IPS-15b (cell line): ENCODE measurements at regions not wholly inside any gene's neighbourhood (a gene's known extent, or its start where the extent isn't known, plus 50 kb on each side); places are given as distances from the start of the nearest gene placed in this dataset.

ENCODE experiments used
- H3K27me3 ChIP-seq: one replicate; pipeline ENCODE4 v1.6.1; 2013; ENCODE audit warnings: low read length; ENCODE audit not compliant: control insufficient read depth, insufficient read depth
- H3K36me3 ChIP-seq: one replicate; pipeline ENCODE4 v1.6.1; 2013; ENCODE audit warnings: low read length; ENCODE audit not compliant: control insufficient read depth, insufficient read depth
- H3K4me1 ChIP-seq: one replicate; pipeline ENCODE4 v1.6.1; 2013; ENCODE audit warnings: mild to moderate bottlenecking, low read length; ENCODE audit not compliant: control insufficient read depth, insufficient read depth
- H3K4me3 ChIP-seq: one replicate; pipeline ENCODE4 v1.5.1; 2013; ENCODE audit warnings: low read depth, low read length
- H3K9ac ChIP-seq: one replicate; pipeline ENCODE4 v1.6.1; 2013; ENCODE audit warnings: low read depth, mild to moderate bottlenecking, low read length
- H3K9me3 ChIP-seq: one replicate; pipeline ENCODE4 v1.6.1; 2013; ENCODE audit warnings: mild to moderate bottlenecking, low read length; ENCODE audit not compliant: control insufficient read depth, insufficient read depth

DNA sequence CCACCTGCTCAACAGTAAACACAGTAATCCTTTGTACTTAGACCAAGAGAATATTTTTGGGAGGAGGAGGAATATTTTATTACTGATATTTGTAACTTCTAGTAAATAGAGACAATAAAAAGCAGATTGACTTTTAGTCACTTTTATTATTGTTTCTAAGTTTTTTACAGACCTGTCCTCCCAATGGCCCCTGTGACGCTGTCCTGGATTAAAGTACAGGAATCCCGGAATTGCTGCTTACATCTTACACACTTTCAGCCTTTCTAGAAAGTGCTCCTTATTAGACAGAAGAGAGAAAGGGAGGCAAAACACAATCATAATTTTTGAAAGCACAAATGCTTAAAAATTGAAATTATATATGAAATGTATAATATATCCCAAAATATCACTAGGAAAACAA is 86.4 kb upstream of the PRKG1 start:
- no peaks in the 10 kb centered on the region for H3K9me3 ChIP-seq
- H3K4me1 ChIP-seq, result peaks cover 4% of the 10 kb centered on the region
- H3K36me3 ChIP-seq, result no peaks in the 10 kb centered on the region
- H3K27me3 ChIP-seq, result peaks cover 34% of the 10 kb centered on the region
- no peak overlapping the region for H3K4me3 ChIP-seq
- H3K9ac ChIP-seq, result no peak overlapping the region

GRCh38 chr10:50988792-50989191 is 85.5 kb upstream of the PRKG1 start:
- H3K36me3 ChIP-seq, result no peaks in the 10 kb centered on the region
- no peak overlapping the region for H3K9ac ChIP-seq
- peaks cover 4% of the 10 kb centered on the region for H3K4me1 ChIP-seq
- peaks cover 42% of the 10 kb centered on the region for H3K27me3 ChIP-seq
- no peaks in the 10 kb centered on the region for H3K9me3 ChIP-seq
- no peak overlapping the region for H3K4me3 ChIP-seq

DNA sequence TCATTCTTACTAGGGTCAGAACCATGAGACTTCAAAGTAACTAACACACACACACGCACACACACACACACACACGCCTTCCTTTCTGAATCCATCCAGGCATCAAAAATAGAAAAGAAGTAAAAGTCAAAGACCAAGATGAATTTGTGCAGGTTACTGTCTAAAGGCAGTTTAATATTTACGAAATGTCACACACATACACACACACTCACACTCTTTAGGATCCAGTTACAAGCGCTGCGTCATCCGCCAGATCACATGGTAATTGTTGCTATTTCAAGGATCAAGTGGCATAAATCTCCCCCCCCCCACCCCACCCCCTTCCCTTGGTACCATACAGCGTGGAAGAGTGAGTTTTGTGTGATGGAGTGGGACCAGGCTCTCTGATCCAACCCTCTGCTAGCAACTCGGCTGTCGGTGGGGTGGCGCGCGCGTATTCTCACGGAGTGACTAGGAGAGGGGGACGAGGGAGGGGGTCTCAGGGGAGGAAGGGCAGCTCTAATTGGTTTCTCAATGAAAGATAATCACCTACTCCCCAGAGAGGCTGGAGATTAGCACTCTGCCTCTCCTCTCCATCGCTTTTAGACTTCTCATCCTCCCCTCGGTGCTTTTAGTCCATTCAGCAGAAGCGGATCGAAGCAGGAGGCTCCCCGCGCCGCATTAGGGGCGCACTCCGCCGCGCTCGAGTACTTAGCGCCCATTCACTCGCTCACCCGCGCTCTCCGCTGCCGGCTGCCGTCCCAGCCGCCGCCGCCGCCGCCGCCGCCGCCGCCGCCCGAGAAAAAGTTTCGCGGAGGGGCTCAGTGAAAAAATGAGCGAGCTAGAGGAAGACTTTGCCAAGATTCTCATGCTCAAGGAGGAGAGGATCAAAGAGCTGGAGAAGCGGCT is 83.5 kb upstream of the PRKG1 start:
- H3K36me3 ChIP-seq, result no peaks in the 10 kb centered on the region
- H3K9me3 ChIP-seq, result no peaks in the 10 kb centered on the region
- peak overlapping the region; percentile 68 for H3K4me3 ChIP-seq
- peaks cover 4% of the 10 kb centered on the region for H3K4me1 ChIP-seq
- H3K27me3 ChIP-seq, result peaks cover 59% of the 10 kb centered on the region
- no peak overlapping the region for H3K9ac ChIP-seq

GRCh38 chr10:50991456-50992355 is 82.6 kb upstream of the PRKG1 start:
- Histone ChIP-seq H3K9ac (no peak overlapping the region), H3K9me3 (no peaks in the 10 kb centered on the region), H3K4me1 (peaks cover 4% of the 10 kb centered on the region), H3K36me3 (no peaks in the 10 kb centered on the region), H3K27me3 (peaks cover 61% of the 10 kb centered on the region), H3K4me3 (peak overlapping the region; percentile 66)

DNA sequence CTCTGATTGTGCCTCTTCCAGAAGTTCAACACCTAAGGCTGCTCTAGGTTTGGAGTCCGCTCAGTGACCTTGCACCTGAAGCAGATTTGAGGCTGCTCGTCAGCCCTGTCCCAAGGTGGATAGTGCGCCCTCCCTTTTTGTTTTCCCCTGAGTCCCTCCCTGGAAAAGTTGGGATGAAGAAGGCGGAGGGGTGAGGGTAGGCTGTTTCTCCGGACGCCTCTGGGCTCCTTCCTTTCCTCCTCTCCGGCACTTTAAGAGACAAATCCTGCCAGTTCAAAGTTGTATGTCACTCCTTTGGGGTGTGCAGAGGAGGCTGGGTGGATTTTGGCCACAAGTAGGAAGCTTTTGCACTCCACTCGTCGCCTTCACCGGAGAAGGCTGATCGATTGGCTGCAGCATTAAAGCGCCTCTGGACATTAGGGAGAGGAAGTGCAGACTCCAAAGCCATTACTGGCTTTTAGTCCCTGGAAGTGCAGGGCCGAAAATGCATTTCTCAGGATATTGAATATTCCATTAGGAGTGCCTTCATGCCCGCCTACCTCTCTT is 81.9 kb upstream of the PRKG1 start:
- Histone ChIP-seq H3K9me3 (no peaks in the 10 kb centered on the region), H3K27me3 (peaks cover 61% of the 10 kb centered on the region), H3K9ac (peak overlapping the region; percentile 3), H3K4me1 (peaks cover 4% of the 10 kb centered on the region), H3K4me3 (peak overlapping the region; percentile 66), H3K36me3 (no peaks in the 10 kb centered on the region)

DNA sequence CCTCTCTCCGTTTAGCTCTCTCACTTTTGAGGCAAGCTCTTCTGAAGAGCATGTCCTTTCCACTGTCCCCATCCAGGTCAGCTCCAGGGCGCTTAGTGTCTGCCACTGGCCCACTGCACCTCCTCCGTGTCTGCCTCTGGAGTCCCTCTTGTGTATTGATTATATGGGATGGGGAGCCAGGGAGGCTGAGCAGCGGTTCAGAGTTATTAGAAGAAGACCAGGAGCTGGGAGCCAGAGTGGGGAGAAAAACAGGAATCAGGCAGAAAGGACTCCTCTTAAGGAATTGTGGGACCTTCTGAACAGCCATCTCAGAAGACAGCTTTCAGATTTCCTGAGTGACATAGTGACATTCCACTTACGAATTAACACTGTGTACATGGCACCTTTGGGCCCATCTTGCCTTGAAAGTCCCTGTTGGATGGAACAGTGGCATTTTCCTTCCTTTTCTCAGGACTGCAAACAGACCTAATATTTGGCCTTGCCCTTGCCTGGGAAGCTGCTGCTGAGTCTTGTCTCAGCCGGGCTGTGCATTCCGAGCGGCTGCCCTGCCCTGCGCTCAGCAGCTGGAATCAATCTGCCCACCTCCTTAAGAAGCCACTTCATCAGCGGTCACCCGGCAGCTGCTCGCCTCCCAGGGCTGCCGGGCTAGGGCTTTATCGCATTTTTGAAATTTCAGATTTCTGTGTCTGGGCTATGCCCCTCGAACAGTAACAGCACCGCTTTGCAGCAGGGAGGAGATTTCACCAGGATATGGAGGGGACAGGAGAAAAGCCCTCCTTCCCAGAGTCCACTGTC is 81.1 kb upstream of the PRKG1 start:
- H3K27me3 ChIP-seq, result peaks cover 61% of the 10 kb centered on the region
- no peaks in the 10 kb centered on the region for H3K9me3 ChIP-seq
- peak overlapping the region; percentile 66 for H3K4me3 ChIP-seq
- no peaks in the 10 kb centered on the region for H3K36me3 ChIP-seq
- peak overlapping the region; percentile 3 for H3K9ac ChIP-seq
- peaks cover 4% of the 10 kb centered on the region for H3K4me1 ChIP-seq

GRCh38 chr10:50993771-50994251 is 80.5 kb upstream of the PRKG1 start:
- Histone ChIP-seq H3K36me3 (no peaks in the 10 kb centered on the region), H3K9ac (no peak overlapping the region), H3K4me1 (peaks cover 4% of the 10 kb centered on the region), H3K27me3 (peaks cover 61% of the 10 kb centered on the region), H3K4me3 (peak overlapping the region; percentile 66), H3K9me3 (no peaks in the 10 kb centered on the region)

DNA sequence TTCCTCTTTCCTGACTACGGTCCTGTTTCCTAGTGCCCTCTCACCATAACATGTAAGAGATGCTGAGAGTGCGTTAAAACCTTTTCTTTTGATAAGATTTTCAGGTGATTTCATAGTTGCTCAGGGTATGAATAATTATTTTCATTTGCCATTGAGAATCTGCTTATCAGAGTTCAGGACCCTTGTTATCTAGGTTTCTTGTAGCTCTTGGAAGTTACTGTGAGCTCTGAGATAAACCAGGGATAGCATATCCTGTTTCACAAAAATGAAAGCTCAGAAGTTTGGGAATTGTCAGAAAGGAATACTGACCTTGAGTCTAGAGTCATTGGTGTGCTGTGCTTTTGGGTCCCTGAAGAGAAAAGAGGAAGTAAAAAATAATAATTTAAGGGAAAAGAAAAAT is 76.8 kb upstream of the PRKG1 start:
- no peaks in the 10 kb centered on the region for H3K36me3 ChIP-seq

GRCh38 chr10:50999163-50999562 is 75.1 kb upstream of the PRKG1 start:
- Histone ChIP-seq H3K36me3 (no peaks in the 10 kb centered on the region), H3K4me3 (no peak overlapping the region), H3K27me3 (peaks cover 15% of the 10 kb centered on the region), H3K9me3 (no peaks in the 10 kb centered on the region), H3K4me1 (no peaks in the 10 kb centered on the region), H3K9ac (no peak overlapping the region)

More for the DNA sequence above, 76.8 kb upstream of the PRKG1 start:
- Histone ChIP-seq H3K4me1 (no peaks in the 10 kb centered on the region), H3K9ac (no peak overlapping the region), H3K27me3 (peaks cover 32% of the 10 kb centered on the region), H3K4me3 (no peak overlapping the region), H3K9me3 (no peaks in the 10 kb centered on the region)

- Histone ChIP-seq H3K9ac (no peak overlapping the region), H3K4me1 (no peaks in the 10 kb centered on the region), H3K27me3 (peaks cover 7% of the 10 kb centered on the region)
These were observed 74.1 kb upstream of the PRKG1 start for GRCh38 chr10:51000164-51000563.

DNA sequence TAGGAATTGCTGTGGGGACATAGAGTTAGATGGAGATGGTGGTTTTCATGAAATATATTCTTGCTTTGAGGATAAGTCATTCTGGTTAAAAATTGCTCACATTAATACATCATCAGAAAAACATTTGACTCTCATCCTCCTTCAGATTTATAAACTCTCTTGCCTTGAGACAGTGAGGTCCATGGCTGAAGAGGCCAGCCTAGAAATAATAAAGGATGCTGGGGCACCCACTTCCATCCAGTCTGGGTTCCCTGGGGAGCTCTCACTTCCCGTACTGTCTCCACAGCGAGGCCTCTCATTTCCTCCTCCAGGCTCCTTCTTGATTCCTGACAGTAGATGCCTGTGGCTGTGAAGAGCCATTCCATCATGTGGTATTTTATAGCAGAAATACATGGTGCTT is 73.3 kb upstream of the PRKG1 start:
- H3K9me3 ChIP-seq, result no peaks in the 10 kb centered on the region
- H3K4me1 ChIP-seq, result peaks cover 3% of the 10 kb centered on the region
- H3K4me3 ChIP-seq, result no peak overlapping the region
- peaks cover under 1% of the 10 kb centered on the region for H3K27me3 ChIP-seq
- no peaks in the 10 kb centered on the region for H3K36me3 ChIP-seq
- no peak overlapping the region for H3K9ac ChIP-seq

More at GRCh38 chr10:51000164-51000563, 74.1 kb upstream of the PRKG1 start:
- Histone ChIP-seq H3K36me3 (no peaks in the 10 kb centered on the region), H3K4me3 (no peak overlapping the region), H3K9me3 (no peaks in the 10 kb centered on the region)
